ENCODE measurements at regions not wholly inside any gene's neighbourhood (a gene's known extent, or its start where the extent isn't known, plus 50 kb on each side); places are given as distances from the start of the nearest gene placed in this dataset.

DNA sequence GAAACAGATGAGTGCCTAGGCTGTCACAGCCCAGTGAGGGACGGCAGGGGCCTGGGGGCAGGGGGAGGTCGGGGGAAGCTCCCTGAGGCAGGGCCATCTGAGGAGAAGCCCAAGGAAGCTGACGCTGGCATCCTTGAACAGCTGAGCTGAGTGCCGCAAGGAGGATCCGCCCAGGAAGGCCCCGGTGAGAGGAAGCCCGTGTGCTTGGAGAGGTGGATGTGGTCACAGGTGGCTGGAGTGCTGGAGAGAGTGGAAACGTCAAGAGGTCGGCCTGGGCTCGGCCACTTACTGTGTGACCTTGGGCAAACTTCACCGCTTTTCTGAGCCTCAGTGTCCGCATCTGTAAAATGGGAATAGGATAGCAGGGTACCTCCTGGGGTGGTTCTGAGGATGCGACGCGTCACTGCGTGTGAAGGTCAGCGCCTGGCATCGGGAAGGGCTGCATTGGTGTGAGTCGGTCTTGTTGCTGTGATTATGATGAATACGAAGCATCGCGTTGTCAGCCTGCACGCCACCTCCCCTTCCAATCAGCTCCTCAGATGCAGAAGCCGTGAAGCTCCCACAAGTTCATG, 116.1 kb upstream of the PTPN1 start:
- Mint-ChIP-seq H3K4me3 (no peak overlapping the region), H3K4me1 (no peaks in the 10 kb centered on the region), H3K27me3 (peaks cover 4% of the 10 kb centered on the region), H3K9me3 (no peaks in the 10 kb centered on the region), H3K27ac (no peak overlapping the region), H3K36me3 (no peaks in the 10 kb centered on the region)
- DNase-seq (no peak), ATAC-seq (ENCODE audit: low read depth in 2 of 2) (no peak)
- no peaks in the 10 kb centered on the region for H3K36me3 ChIP-seq (ENCODE audit: control insufficient read depth, insufficient read depth, low read length)
- H3K27me3 ChIP-seq (ENCODE audit: control insufficient read depth, insufficient read depth, low read length), result no peaks in the 10 kb centered on the region
- H3K4me1 ChIP-seq (ENCODE audit: control insufficient read depth, insufficient read depth, low read length, poor library complexity, severe bottlenecking), result no peaks in the 10 kb centered on the region
- H3K4me3 ChIP-seq (ENCODE audit: low read depth, low read length), result no peak overlapping the region
- H3K9me3 ChIP-seq (ENCODE audit: control insufficient read depth in 2 of 2, low read length in 2 of 2), result no peaks in the 10 kb centered on the region
- H3K27ac ChIP-seq (ENCODE audit: insufficient read depth, low read length, poor library complexity, severe bottlenecking), result no peak overlapping the region

DNA sequence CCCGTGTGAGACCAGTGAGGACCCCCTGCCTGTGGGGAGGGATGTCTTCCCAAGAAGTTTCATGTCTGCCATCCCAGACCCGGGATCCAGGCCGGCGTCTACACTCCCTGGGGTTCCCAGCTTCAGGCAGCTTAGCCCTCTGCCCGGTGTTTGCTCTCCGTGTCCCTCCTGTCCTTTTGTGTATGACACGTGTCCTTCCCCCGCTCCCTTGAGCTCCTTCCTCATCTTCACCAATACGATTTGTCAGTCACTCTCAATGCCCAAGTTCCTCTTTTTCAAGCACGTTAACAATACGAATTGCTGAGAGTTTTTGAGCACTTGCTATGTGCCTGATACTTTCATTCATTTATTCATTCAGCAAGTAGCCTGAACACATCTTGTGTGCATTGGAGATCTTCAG, 115.6 kb upstream of the PTPN1 start:
- H3K4me3 Mint-ChIP-seq, result no peak overlapping the region
- ATAC-seq (ENCODE audit: low read depth in 2 of 2) (no peak), DNase-seq (no peak)
- H3K36me3 ChIP-seq (ENCODE audit: control insufficient read depth, insufficient read depth, low read length), result no peaks in the 10 kb centered on the region
- H3K36me3 Mint-ChIP-seq, result no peaks in the 10 kb centered on the region
- H3K9me3 Mint-ChIP-seq, result no peaks in the 10 kb centered on the region
- H3K4me1 ChIP-seq (ENCODE audit: control insufficient read depth, insufficient read depth, low read length, poor library complexity, severe bottlenecking), result no peaks in the 10 kb centered on the region
- no peak overlapping the region for H3K4me3 ChIP-seq (ENCODE audit: low read depth, low read length)
- H3K9me3 ChIP-seq (ENCODE audit: control insufficient read depth in 2 of 2, low read length in 2 of 2), result no peaks in the 10 kb centered on the region
- H3K27me3 Mint-ChIP-seq, result peaks cover 4% of the 10 kb centered on the region
- no peaks in the 10 kb centered on the region for H3K4me1 Mint-ChIP-seq
- H3K27ac ChIP-seq (ENCODE audit: insufficient read depth, low read length, poor library complexity, severe bottlenecking), result no peak overlapping the region
- H3K27me3 ChIP-seq (ENCODE audit: control insufficient read depth, insufficient read depth, low read length), result no peaks in the 10 kb centered on the region
- H3K27ac Mint-ChIP-seq, result peak overlapping the region in 1 of 3 donors; percentile 12

DNA sequence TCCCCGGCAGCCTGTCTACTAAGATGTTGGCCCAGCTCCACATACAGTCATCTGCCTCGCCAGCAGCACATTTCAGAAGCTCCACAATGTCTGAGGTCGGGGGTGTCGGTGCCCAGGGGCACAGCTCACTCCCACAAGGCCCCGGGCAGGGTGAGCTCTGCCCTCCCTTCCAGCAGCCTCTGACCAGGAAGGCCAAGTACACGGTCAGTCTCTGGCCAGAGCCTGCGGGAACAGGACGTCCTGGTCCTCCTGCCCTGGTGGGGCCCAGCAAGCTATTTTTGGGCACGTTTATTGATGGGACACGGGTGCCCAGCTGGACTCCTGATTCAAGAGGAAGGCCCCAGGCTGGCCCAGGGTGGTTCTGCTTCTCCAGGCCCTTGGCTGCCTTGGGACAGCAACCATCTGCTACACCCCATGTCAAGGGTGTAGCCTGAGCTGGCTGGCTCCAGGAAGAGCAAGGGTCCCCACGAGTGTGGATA, 114.9 kb upstream of the PTPN1 start:
- no peak for DNase-seq
- ATAC-seq (ENCODE audit: low read depth in 2 of 2), result no peak
- H3K27ac ChIP-seq (ENCODE audit: insufficient read depth, low read length, poor library complexity, severe bottlenecking), result no peak overlapping the region

DNA sequence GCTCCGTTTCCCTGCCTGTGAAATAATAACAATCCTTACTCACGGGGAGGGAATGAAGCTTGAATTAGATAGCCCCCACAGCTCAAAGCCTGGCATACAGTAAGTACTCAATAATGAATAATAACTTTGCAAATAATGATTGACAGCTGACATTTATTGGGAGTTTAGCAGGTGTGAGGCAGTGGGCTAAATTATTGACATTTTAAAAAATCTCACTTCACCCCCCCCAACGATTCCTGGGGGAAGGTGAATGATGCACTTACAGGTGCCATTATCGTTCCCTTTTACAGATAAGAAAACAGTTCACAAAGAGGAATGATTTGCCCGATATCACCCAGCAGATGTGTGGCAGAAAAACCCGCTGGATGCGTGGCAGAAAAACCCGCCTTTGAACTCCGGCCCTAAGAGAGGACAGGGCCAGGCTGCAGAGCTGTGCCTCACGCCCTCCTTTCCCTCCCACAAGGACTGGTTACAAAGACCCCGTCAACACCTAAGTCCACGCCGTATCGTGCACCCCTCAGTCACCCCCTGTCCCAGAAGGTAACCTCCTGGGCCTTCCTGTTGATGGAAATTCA, 114.2 kb upstream of the PTPN1 start:
- no peaks in the 10 kb centered on the region for H3K36me3 Mint-ChIP-seq
- no peaks in the 10 kb centered on the region for H3K4me1 Mint-ChIP-seq
- no peak overlapping the region for H3K27ac Mint-ChIP-seq
- H3K27me3 Mint-ChIP-seq, result peaks cover 13% of the 10 kb centered on the region
- DNase-seq (no peak), ATAC-seq (ENCODE audit: low read depth in 2 of 2) (no peak)
- no peak overlapping the region for H3K4me3 Mint-ChIP-seq
- Histone ChIP-seq H3K27ac (ENCODE audit: insufficient read depth, low read length, poor library complexity, severe bottlenecking) (no peak overlapping the region), H3K27me3 (ENCODE audit: control insufficient read depth, insufficient read depth, low read length) (no peaks in the 10 kb centered on the region), H3K4me3 (ENCODE audit: low read depth, low read length) (no peak overlapping the region), H3K9me3 (ENCODE audit: control insufficient read depth in 2 of 2, low read length in 2 of 2) (no peaks in the 10 kb centered on the region), H3K4me1 (ENCODE audit: control insufficient read depth, insufficient read depth, low read length, poor library complexity, severe bottlenecking) (no peaks in the 10 kb centered on the region), H3K36me3 (ENCODE audit: control insufficient read depth, insufficient read depth, low read length) (no peaks in the 10 kb centered on the region)
- no peaks in the 10 kb centered on the region for H3K9me3 Mint-ChIP-seq

More for the DNA sequence above, 114.9 kb upstream of the PTPN1 start:
- H3K36me3 Mint-ChIP-seq, result no peaks in the 10 kb centered on the region
- no peaks in the 10 kb centered on the region for H3K36me3 ChIP-seq (ENCODE audit: control insufficient read depth, insufficient read depth, low read length)
- no peak overlapping the region for H3K4me3 ChIP-seq (ENCODE audit: low read depth, low read length)
- H3K27me3 Mint-ChIP-seq, result peaks cover 10% of the 10 kb centered on the region
- no peaks in the 10 kb centered on the region for H3K4me1 ChIP-seq (ENCODE audit: control insufficient read depth, insufficient read depth, low read length, poor library complexity, severe bottlenecking)
- no peak overlapping the region for H3K27ac Mint-ChIP-seq
- no peaks in the 10 kb centered on the region for H3K9me3 ChIP-seq (ENCODE audit: control insufficient read depth in 2 of 2, low read length in 2 of 2)
- H3K27me3 ChIP-seq (ENCODE audit: control insufficient read depth, insufficient read depth, low read length), result no peaks in the 10 kb centered on the region
- no peak overlapping the region for H3K4me3 Mint-ChIP-seq
- no peaks in the 10 kb centered on the region for H3K4me1 Mint-ChIP-seq
- H3K9me3 Mint-ChIP-seq, result no peaks in the 10 kb centered on the region

DNA sequence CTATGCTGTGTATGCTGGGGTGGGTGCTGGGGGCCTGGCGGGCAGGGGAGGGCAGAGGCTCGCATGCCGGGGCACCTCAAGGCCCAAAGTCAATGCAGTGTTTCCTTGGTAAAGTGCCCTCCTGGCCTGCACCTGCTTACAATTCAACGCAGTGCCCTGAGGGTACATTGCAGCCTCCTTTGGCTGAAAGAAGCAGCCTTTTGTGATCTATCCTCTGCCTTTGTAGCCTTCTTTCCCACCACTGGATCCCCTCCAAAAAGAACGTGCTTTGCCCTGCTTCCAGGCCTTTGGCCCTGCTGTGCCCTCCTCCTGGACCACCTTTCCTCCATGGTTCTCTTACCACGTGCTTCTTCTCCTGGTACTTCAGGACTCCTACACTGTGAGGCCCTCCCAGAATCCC, 113.6 kb upstream of the PTPN1 start:
- Mint-ChIP-seq H3K9me3 (no peaks in the 10 kb centered on the region), H3K36me3 (no peaks in the 10 kb centered on the region), H3K4me3 (no peak overlapping the region), H3K4me1 (no peaks in the 10 kb centered on the region), H3K27ac (no peak overlapping the region), H3K27me3 (peaks cover 13% of the 10 kb centered on the region)
- no peaks in the 10 kb centered on the region for H3K36me3 ChIP-seq (ENCODE audit: control insufficient read depth, insufficient read depth, low read length)
- no peak overlapping the region for H3K27ac ChIP-seq (ENCODE audit: insufficient read depth, low read length, poor library complexity, severe bottlenecking)
- no peaks in the 10 kb centered on the region for H3K9me3 ChIP-seq (ENCODE audit: control insufficient read depth in 2 of 2, low read length in 2 of 2)
- DNase-seq (no peak), ATAC-seq (ENCODE audit: low read depth in 2 of 2) (no peak)
- H3K27me3 ChIP-seq (ENCODE audit: control insufficient read depth, insufficient read depth, low read length), result no peaks in the 10 kb centered on the region
- H3K4me1 ChIP-seq (ENCODE audit: control insufficient read depth, insufficient read depth, low read length, poor library complexity, severe bottlenecking), result no peaks in the 10 kb centered on the region
- no peak overlapping the region for H3K4me3 ChIP-seq (ENCODE audit: low read depth, low read length)

DNA sequence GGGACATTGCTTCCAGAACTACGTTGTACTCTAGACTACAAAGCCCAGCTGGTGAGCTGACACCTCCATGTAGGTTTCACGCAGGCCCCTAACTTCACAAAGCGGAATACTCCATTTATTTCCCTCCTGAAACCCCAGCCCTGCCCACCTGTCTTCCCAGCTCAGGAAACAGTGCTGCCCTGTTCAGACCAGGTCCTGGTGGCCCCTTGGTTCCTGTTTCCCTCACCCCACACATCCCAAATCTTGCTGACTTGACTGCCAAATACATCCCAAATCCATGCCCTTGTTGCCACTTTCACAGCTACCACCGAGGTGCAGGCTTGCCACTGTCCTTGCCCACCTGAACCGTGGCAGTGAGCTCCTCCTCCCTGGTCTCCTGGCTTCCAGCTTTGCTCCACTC, 113.1 kb upstream of the PTPN1 start:
- peaks cover 13% of the 10 kb centered on the region for H3K27me3 Mint-ChIP-seq
- H3K36me3 ChIP-seq (ENCODE audit: control insufficient read depth, insufficient read depth, low read length), result no peaks in the 10 kb centered on the region
- H3K27ac ChIP-seq (ENCODE audit: insufficient read depth, low read length, poor library complexity, severe bottlenecking), result no peak overlapping the region
- H3K9me3 Mint-ChIP-seq, result no peaks in the 10 kb centered on the region
- no peaks in the 10 kb centered on the region for H3K4me1 ChIP-seq (ENCODE audit: control insufficient read depth, insufficient read depth, low read length, poor library complexity, severe bottlenecking)
- no peaks in the 10 kb centered on the region for H3K4me1 Mint-ChIP-seq
- DNase-seq (no peak), ATAC-seq (ENCODE audit: low read depth in 2 of 2) (no peak)
- H3K27ac Mint-ChIP-seq, result no peak overlapping the region
- H3K9me3 ChIP-seq (ENCODE audit: control insufficient read depth in 2 of 2, low read length in 2 of 2), result no peaks in the 10 kb centered on the region
- H3K4me3 Mint-ChIP-seq, result no peak overlapping the region
- H3K27me3 ChIP-seq (ENCODE audit: control insufficient read depth, insufficient read depth, low read length), result no peaks in the 10 kb centered on the region
- H3K36me3 Mint-ChIP-seq, result no peaks in the 10 kb centered on the region
- H3K4me3 ChIP-seq (ENCODE audit: low read depth, low read length), result no peak overlapping the region

DNA sequence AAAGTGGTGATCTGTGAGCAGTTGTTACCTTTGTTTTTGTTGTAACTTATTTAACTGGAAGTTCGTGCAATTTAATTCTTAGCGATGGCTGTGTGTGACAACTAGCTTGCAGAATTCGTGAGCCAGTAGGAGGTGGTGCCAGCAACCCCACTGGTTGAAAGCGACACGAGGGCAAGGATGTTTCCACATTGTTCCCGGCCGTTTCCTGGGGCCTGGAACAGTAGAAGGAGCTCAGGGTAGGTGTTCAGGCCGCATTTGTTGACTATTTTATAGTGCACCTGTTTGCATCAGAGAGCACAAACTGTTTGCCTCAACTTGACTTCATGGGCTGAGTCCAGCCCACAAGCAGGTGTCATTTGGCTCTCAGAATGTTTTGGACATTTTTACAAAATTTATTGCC, 112.1 kb upstream of the PTPN1 start:
- Histone ChIP-seq H3K27me3 (ENCODE audit: control insufficient read depth, insufficient read depth, low read length) (no peaks in the 10 kb centered on the region), H3K27ac (ENCODE audit: insufficient read depth, low read length, poor library complexity, severe bottlenecking) (no peak overlapping the region), H3K4me1 (ENCODE audit: control insufficient read depth, insufficient read depth, low read length, poor library complexity, severe bottlenecking) (no peaks in the 10 kb centered on the region), H3K9me3 (ENCODE audit: control insufficient read depth in 2 of 2, low read length in 2 of 2) (no peaks in the 10 kb centered on the region), H3K36me3 (ENCODE audit: control insufficient read depth, insufficient read depth, low read length) (no peaks in the 10 kb centered on the region), H3K4me3 (ENCODE audit: low read depth, low read length) (no peak overlapping the region)
- no peak overlapping the region for H3K27ac Mint-ChIP-seq
- H3K4me3 Mint-ChIP-seq, result no peak overlapping the region
- no peak for DNase-seq
- H3K27me3 Mint-ChIP-seq, result peaks cover 13% of the 10 kb centered on the region
- H3K36me3 Mint-ChIP-seq, result no peaks in the 10 kb centered on the region
- H3K4me1 Mint-ChIP-seq, result no peaks in the 10 kb centered on the region
- no peak for ATAC-seq (ENCODE audit: low read depth in 2 of 2)
- no peaks in the 10 kb centered on the region for H3K9me3 Mint-ChIP-seq

DNA sequence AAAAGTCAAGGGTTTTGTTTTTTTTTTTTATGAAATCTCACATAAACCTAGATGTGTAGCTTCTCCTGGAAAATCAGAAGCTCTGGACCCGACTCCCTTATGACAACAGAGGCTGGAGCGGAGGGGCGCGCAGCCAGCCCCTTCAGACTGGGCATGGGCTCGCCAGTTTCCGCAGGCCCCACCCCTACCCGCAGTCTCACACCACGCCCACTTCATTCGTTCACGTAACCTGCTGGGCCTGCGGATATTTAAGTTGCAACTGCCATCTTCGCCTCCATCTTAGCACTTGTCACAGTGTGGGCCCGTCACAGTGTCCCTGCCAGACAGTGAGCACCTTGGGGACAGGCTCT, 111.7 kb upstream of the PTPN1 start:
- Histone ChIP-seq H3K9me3 (ENCODE audit: control insufficient read depth in 2 of 2, low read length in 2 of 2) (no peaks in the 10 kb centered on the region), H3K36me3 (ENCODE audit: control insufficient read depth, insufficient read depth, low read length) (no peaks in the 10 kb centered on the region), H3K4me3 (ENCODE audit: low read depth, low read length) (no peak overlapping the region), H3K4me1 (ENCODE audit: control insufficient read depth, insufficient read depth, low read length, poor library complexity, severe bottlenecking) (no peaks in the 10 kb centered on the region), H3K27me3 (ENCODE audit: control insufficient read depth, insufficient read depth, low read length) (no peaks in the 10 kb centered on the region), H3K27ac (ENCODE audit: insufficient read depth, low read length, poor library complexity, severe bottlenecking) (no peak overlapping the region)
- no peaks in the 10 kb centered on the region for H3K4me1 Mint-ChIP-seq
- ATAC-seq (ENCODE audit: low read depth in 2 of 2), result no peak
- no peak overlapping the region for H3K4me3 Mint-ChIP-seq
- no peak overlapping the region for H3K27ac Mint-ChIP-seq
- H3K27me3 Mint-ChIP-seq, result peaks cover 13% of the 10 kb centered on the region
- DNase-seq, result no peak
- H3K36me3 Mint-ChIP-seq, result no peaks in the 10 kb centered on the region
- H3K9me3 Mint-ChIP-seq, result no peaks in the 10 kb centered on the region

All from CD4-positive, CD25-positive, alpha-beta regulatory T cell (primary cell).